ENCODE measurements at regions not wholly inside any gene's neighbourhood (a gene's known extent, or its start where the extent isn't known, plus 50 kb on each side); places are given as distances from the start of the nearest gene placed in this dataset.
A peak's percentile ranks its signal among the peaks of the same experiment; 100 is the strongest.

DNA sequence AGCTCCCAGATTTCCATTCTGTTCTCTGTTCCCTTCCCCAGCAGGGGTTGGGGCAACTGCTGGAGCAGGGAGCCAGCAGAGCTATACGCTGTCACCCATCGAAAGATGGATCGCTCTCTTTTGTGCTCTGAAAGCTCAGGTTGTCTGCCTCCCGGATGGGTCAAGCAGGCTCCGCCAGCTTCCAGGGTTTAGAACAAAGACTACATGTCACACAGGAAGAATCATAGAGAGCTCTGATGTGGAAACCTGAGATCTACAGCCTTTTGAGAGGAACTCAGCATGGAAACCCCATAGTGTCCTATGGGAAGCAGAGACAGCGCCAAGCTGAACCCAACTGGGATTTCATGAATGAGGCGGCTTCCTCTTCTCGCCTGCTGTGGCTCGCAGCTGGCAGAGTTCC is 205.4 kb downstream of the HS3ST1 start:
- H3K4me3 ChIP-seq (ENCODE audit: low read depth, low read length), result no peak overlapping the region
- no peak overlapping the region for H3K23ac ChIP-seq (ENCODE audit: low read length)
- H3K18ac ChIP-seq (ENCODE audit: low read length), result no peak overlapping the region
- no peak for DNase-seq
- H3K27ac ChIP-seq (ENCODE audit: low read depth, low read length), result no peak overlapping the region
- H2BK12ac ChIP-seq (ENCODE audit: low read length), result no peak overlapping the region
- no peak overlapping the region for H2AFZ ChIP-seq (ENCODE audit: insufficient read depth, low read length, poor library complexity)
- H3K4ac ChIP-seq (ENCODE audit: low read depth, low read length), result no peak overlapping the region
- no peaks in the 10 kb centered on the region for H3K79me1 ChIP-seq (ENCODE audit: low read length)
- no peak overlapping the region for H4K8ac ChIP-seq (ENCODE audit: low read depth, low read length)
- H3K4me2 ChIP-seq (ENCODE audit: low read length), result no peak overlapping the region
- no peak overlapping the region for H2AK5ac ChIP-seq (ENCODE audit: low read length)
- H3K9ac ChIP-seq (ENCODE audit: low read length), result no peak overlapping the region
- no CpG with 5 or more reads among the region's 9 CpGs for WGBS (ENCODE audit: extremely low coverage, insufficient coverage, insufficient read length)
- no peaks in the 10 kb centered on the region for H3K4me1 ChIP-seq (ENCODE audit: control insufficient read depth in 1 of 2, insufficient read depth in 2 of 2, low read length in 2 of 2)
- no peak overlapping the region for H2BK120ac ChIP-seq (ENCODE audit: insufficient read depth, low read length, poor library complexity)
- H4K91ac ChIP-seq (ENCODE audit: low read depth, low read length), result no peak overlapping the region
- no peaks in the 10 kb centered on the region for H3K36me3 ChIP-seq (ENCODE audit: control insufficient read depth in 1 of 2, insufficient read depth in 2 of 2, low read length in 2 of 2)
- H4K12ac ChIP-seq (ENCODE audit: low read depth, low read length), result no peak overlapping the region
- H3K79me2 ChIP-seq (ENCODE audit: control insufficient read depth, insufficient read depth, low read length, poor library complexity), result no peaks in the 10 kb centered on the region
- no peaks in the 10 kb centered on the region for H3K27me3 ChIP-seq (ENCODE audit: insufficient read depth, low read length)
- H3K14ac ChIP-seq (ENCODE audit: low read length), result no peak overlapping the region
- no peak overlapping the region for H2BK5ac ChIP-seq (ENCODE audit: low read depth, low read length, poor library complexity)
- no peaks in the 10 kb centered on the region for H3K9me3 ChIP-seq (ENCODE audit: insufficient read depth, low read depth, low read length)

DNA sequence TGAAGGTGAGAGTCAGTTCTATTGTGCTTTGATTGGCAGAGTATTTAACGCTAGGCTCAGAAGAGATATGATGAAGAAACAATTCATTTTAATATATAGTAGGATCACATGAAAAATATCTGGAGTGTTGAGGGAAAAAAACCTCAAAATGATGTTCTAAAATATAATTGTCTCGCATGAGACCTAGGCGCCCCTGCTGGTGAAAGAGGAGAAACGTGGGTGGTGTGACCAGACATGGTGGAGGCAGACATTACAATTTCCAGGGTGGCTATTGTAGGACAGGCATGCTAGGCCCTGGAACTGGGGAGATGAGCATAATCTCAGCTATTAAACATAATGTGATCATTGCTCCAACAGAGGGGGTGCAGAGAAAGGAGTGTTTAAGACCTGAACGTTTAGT is 210.0 kb downstream of the HS3ST1 start:
- no peak overlapping the region for H2BK120ac ChIP-seq (ENCODE audit: insufficient read depth, low read length, poor library complexity)
- no peaks in the 10 kb centered on the region for H3K27me3 ChIP-seq (ENCODE audit: insufficient read depth, low read length)
- H3K14ac ChIP-seq (ENCODE audit: low read length), result no peak overlapping the region
- no peak overlapping the region for H3K4ac ChIP-seq (ENCODE audit: low read depth, low read length)
- no peak overlapping the region for H3K27ac ChIP-seq (ENCODE audit: low read depth, low read length)
- H2BK12ac ChIP-seq (ENCODE audit: low read length), result no peak overlapping the region
- WGBS (ENCODE audit: extremely low coverage, insufficient coverage, insufficient read length), result no CpG with 5 or more reads among the region's 5 CpGs
- no peak overlapping the region for H2BK5ac ChIP-seq (ENCODE audit: low read depth, low read length, poor library complexity)
- no peaks in the 10 kb centered on the region for H3K79me1 ChIP-seq (ENCODE audit: low read length)
- no peak overlapping the region for H3K23ac ChIP-seq (ENCODE audit: low read length)
- H3K9me3 ChIP-seq (ENCODE audit: insufficient read depth, low read depth, low read length), result peaks cover 4% of the 10 kb centered on the region
- H2AFZ ChIP-seq (ENCODE audit: insufficient read depth, low read length, poor library complexity), result no peak overlapping the region
- DNase-seq, result peak in 1 of 2 donors; percentile 34
- H3K4me1 ChIP-seq (ENCODE audit: control insufficient read depth in 1 of 2, insufficient read depth in 2 of 2, low read length in 2 of 2), result no peaks in the 10 kb centered on the region
- H3K4me3 ChIP-seq (ENCODE audit: low read depth, low read length), result no peak overlapping the region
- H3K18ac ChIP-seq (ENCODE audit: low read length), result no peak overlapping the region
- no peak overlapping the region for H4K91ac ChIP-seq (ENCODE audit: low read depth, low read length)
- no peaks in the 10 kb centered on the region for H3K36me3 ChIP-seq (ENCODE audit: control insufficient read depth in 1 of 2, insufficient read depth in 2 of 2, low read length in 2 of 2)
- no peak overlapping the region for H4K12ac ChIP-seq (ENCODE audit: low read depth, low read length)
- no peak overlapping the region for H3K9ac ChIP-seq (ENCODE audit: low read length)
- H4K8ac ChIP-seq (ENCODE audit: low read depth, low read length), result no peak overlapping the region
- no peak overlapping the region for H3K4me2 ChIP-seq (ENCODE audit: low read length)
- H2AK5ac ChIP-seq (ENCODE audit: low read length), result no peak overlapping the region
- H3K79me2 ChIP-seq (ENCODE audit: control insufficient read depth, insufficient read depth, low read length, poor library complexity), result no peaks in the 10 kb centered on the region

DNA sequence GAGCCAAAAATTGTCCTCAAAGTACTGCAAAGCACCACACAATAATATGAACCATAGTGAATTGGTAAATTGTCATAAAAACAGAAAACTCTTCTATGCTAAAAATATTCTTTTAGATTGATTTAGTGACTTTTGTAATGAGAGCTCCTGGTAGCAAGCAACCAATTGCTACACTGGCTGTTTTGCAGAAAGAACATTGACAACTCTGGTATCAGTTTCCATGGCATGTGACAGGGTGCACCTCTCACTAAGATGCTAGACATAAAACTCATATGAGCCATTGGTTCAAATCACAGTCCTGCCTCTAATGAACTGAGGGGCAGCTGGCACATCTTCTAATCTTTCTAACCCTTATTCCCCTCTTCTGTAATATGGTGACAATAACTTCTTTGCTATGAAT is 212.2 kb downstream of the HS3ST1 start:
- no peaks in the 10 kb centered on the region for H3K4me1 ChIP-seq (ENCODE audit: control insufficient read depth in 1 of 2, insufficient read depth in 2 of 2, low read length in 2 of 2)
- DNase-seq, result no peak
- H2AK5ac ChIP-seq (ENCODE audit: low read length), result no peak overlapping the region
- no peak overlapping the region for H3K23ac ChIP-seq (ENCODE audit: low read length)
- H2BK12ac ChIP-seq (ENCODE audit: low read length), result no peak overlapping the region
- H2BK120ac ChIP-seq (ENCODE audit: insufficient read depth, low read length, poor library complexity), result no peak overlapping the region
- H3K4me3 ChIP-seq (ENCODE audit: low read depth, low read length), result no peak overlapping the region
- H3K27ac ChIP-seq (ENCODE audit: low read depth, low read length), result no peak overlapping the region
- no peak overlapping the region for H3K4ac ChIP-seq (ENCODE audit: low read depth, low read length)
- H3K36me3 ChIP-seq (ENCODE audit: control insufficient read depth in 1 of 2, insufficient read depth in 2 of 2, low read length in 2 of 2), result no peaks in the 10 kb centered on the region
- H2BK5ac ChIP-seq (ENCODE audit: low read depth, low read length, poor library complexity), result no peak overlapping the region
- H3K27me3 ChIP-seq (ENCODE audit: insufficient read depth, low read length), result no peaks in the 10 kb centered on the region
- no peak overlapping the region for H4K91ac ChIP-seq (ENCODE audit: low read depth, low read length)
- H3K9me3 ChIP-seq (ENCODE audit: insufficient read depth, low read depth, low read length), result peaks cover 4% of the 10 kb centered on the region
- no peaks in the 10 kb centered on the region for H3K79me1 ChIP-seq (ENCODE audit: low read length)
- H3K4me2 ChIP-seq (ENCODE audit: low read length), result no peak overlapping the region
- no peaks in the 10 kb centered on the region for H3K79me2 ChIP-seq (ENCODE audit: control insufficient read depth, insufficient read depth, low read length, poor library complexity)
- H2AFZ ChIP-seq (ENCODE audit: insufficient read depth, low read length, poor library complexity), result no peak overlapping the region
- no peak overlapping the region for H3K14ac ChIP-seq (ENCODE audit: low read length)
- no peak overlapping the region for H4K8ac ChIP-seq (ENCODE audit: low read depth, low read length)
- H4K12ac ChIP-seq (ENCODE audit: low read depth, low read length), result no peak overlapping the region
- no peak overlapping the region for H3K18ac ChIP-seq (ENCODE audit: low read length)
- H3K9ac ChIP-seq (ENCODE audit: low read length), result no peak overlapping the region

DNA sequence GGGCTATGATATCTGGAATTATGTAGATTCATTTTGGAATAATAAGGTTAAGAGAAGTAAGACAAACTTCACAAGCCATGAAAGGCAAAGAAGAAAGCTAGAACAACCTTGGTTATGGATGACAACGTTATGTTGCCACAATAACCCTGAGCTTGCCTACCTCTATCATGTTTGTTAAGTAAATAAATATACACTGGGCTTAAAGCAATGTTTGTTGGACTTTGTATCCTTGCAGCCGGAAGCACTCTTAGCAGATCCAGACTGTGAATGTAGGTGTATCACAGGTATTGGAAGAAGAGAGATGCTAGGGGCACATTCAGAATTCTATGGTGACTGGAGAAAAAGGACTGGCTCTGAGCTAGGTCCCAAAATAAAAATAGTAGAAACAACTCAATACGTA is 214.4 kb downstream of the HS3ST1 start:
- Histone ChIP-seq H3K27me3 (ENCODE audit: insufficient read depth, low read length) (no peaks in the 10 kb centered on the region), H3K79me2 (ENCODE audit: control insufficient read depth, insufficient read depth, low read length, poor library complexity) (no peaks in the 10 kb centered on the region), H3K4ac (ENCODE audit: low read depth, low read length) (no peak overlapping the region), H3K4me1 (ENCODE audit: control insufficient read depth in 1 of 2, insufficient read depth in 2 of 2, low read length in 2 of 2) (no peaks in the 10 kb centered on the region), H2AFZ (ENCODE audit: insufficient read depth, low read length, poor library complexity) (no peak overlapping the region), H2AK5ac (ENCODE audit: low read length) (no peak overlapping the region), H3K4me2 (ENCODE audit: low read length) (no peak overlapping the region), H4K12ac (ENCODE audit: low read depth, low read length) (no peak overlapping the region), H3K9me3 (ENCODE audit: insufficient read depth, low read depth, low read length) (peaks cover 4% of the 10 kb centered on the region), H3K4me3 (ENCODE audit: low read depth, low read length) (no peak overlapping the region), H3K18ac (ENCODE audit: low read length) (no peak overlapping the region), H4K91ac (ENCODE audit: low read depth, low read length) (no peak overlapping the region), H2BK120ac (ENCODE audit: insufficient read depth, low read length, poor library complexity) (no peak overlapping the region), H3K79me1 (ENCODE audit: low read length) (no peaks in the 10 kb centered on the region), H3K23ac (ENCODE audit: low read length) (no peak overlapping the region), H2BK5ac (ENCODE audit: low read depth, low read length, poor library complexity) (no peak overlapping the region), H4K8ac (ENCODE audit: low read depth, low read length) (no peak overlapping the region), H3K14ac (ENCODE audit: low read length) (no peak overlapping the region), H3K27ac (ENCODE audit: low read depth, low read length) (no peak overlapping the region), H3K36me3 (ENCODE audit: control insufficient read depth in 1 of 2, insufficient read depth in 2 of 2, low read length in 2 of 2) (no peaks in the 10 kb centered on the region), H3K9ac (ENCODE audit: low read length) (no peak overlapping the region), H2BK12ac (ENCODE audit: low read length) (no peak overlapping the region)
- DNase-seq, result no peak
- WGBS (ENCODE audit: extremely low coverage, insufficient coverage, insufficient read length), result no CpG with 5 or more reads among the region's 3 CpGs
